Ovary (tissue), 3 donors: ENCODE measurements at regions not wholly inside any gene's neighbourhood (a gene's known extent, or its start where the extent isn't known, plus 50 kb on each side); places are given as distances from the start of the nearest gene placed in this dataset.

ENCODE experiments used
- POLR2A ChIP-seq: fragments of 450-650 bp; IDR thresholded peaks from one replicate; pipeline ENCODE4 v1.6.1; 2017; ENCODE audit warnings: antibody characterized with exemption, mild to moderate bottlenecking, moderate library complexity
- TF ChIP-seq, protein P1 (sequence below), 3 donors: fragments of 450-650 bp in 2 of 3; fragments of 200-600 bp in 1 of 3; IDR thresholded peaks; one replicate each; pipeline versions ENCODE4 v1.5.1 to v1.8.0; 2016 to 2022; ENCODE audit warnings: antibody characterized with exemption in 3 of 3, mild to moderate bottlenecking in 1 of 3
- donor health status: DM: no; HTN: no; CAD: no.

DNA sequence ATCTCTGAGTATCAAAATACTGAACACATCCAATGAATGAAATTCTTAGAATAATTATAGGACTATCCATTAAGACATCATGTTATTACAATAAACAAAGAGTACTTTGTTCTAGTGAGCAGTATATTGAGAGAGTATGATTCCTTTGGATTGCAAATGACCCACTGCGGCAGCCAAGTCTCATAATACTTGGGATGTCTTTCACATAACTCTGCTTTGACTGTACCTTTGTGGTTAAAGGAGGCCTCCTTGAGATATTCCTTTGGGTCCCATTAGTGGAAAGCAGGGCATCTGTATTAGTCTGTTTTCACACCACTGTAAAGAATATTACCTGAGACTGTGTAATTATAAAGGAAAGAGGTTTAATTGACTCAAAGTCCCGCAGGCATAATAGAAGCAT is 593.8 kb downstream of the TRHDE start:
- TF ChIP-seq, protein P1, sequence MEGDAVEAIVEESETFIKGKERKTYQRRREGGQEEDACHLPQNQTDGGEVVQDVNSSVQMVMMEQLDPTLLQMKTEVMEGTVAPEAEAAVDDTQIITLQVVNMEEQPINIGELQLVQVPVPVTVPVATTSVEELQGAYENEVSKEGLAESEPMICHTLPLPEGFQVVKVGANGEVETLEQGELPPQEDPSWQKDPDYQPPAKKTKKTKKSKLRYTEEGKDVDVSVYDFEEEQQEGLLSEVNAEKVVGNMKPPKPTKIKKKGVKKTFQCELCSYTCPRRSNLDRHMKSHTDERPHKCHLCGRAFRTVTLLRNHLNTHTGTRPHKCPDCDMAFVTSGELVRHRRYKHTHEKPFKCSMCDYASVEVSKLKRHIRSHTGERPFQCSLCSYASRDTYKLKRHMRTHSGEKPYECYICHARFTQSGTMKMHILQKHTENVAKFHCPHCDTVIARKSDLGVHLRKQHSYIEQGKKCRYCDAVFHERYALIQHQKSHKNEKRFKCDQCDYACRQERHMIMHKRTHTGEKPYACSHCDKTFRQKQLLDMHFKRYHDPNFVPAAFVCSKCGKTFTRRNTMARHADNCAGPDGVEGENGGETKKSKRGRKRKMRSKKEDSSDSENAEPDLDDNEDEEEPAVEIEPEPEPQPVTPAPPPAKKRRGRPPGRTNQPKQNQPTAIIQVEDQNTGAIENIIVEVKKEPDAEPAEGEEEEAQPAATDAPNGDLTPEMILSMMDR (IDR thresholded peaks at IDR 0.05), result no peak
- no peak for TF ChIP-seq POLR2A
